GM19468 (cell line): ENCODE measurements at regions not wholly inside any gene's neighbourhood (a gene's known extent, or its start where the extent isn't known, plus 50 kb on each side); places are given as distances from the start of the nearest gene placed in this dataset.

ENCODE experiments used
- ATAC-seq: cut with Tn5 transposase; IDR thresholded peaks from one replicate; pipeline ENCODE4 v1.9.1; 2021; ENCODE audit warnings: mild to moderate bottlenecking, moderate library complexity, moderate number of reproducible peaks; ENCODE audit not compliant: unreplicated experiment; ENCODE audit errors: extremely low read depth

DNA sequence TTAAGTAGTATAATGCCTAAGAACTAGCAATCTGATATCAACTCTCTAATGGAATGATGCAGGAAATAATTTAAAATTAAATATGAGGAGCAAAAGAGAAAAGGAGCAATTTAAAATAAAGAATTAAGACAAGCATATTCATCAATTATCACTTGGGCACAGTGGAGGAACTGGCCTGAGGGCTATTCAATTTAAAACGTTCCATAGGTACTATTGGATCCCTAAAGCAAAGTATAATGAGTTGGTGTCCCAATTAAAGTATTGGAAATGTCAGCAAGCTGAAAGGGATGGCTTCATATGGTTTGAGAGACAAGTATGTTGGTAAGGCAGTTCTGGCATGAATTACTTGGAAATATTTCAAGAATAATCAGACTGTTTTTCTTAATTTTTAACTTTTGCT, 2064.1 kb upstream of the TENM3 start:
- ATAC-seq: no peak

DNA sequence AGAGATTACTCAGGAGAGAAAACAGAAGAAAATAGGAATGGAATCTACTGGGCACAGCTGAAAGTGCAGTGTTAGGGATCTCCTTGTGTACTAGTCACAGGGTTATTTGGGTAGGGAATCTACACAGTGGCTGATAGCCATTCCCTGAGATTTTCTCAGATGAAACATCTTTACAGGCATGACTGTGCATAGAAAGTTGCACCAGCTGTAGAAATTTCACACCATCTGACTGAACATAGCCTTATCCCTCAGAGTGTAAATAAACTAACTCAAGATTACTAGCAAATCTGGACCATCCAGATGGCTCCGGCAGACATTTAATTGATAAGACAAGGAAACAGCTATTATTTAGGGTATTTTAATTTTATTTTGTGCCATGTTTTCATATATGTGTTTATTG, 2053.5 kb upstream of the TENM3 start:
- ATAC-seq: no peak

DNA sequence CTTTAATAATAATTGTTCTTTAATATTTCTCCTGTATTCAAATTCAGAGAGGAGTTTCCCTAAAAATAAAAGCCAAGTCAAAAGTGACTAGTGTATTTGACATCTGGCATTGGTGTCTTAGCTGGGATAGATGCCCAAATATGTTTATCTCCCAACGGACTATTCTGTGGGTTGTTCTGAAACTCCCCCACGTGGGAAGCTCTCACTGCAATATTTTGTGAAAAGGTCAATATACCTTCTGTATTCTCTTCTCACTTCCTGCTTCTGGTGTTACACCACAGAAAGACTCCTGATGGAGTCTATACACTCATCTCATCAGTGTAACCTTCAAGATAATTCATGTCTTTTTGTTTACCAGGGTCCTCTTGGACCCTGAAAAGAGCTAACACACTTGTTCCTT, 2052.8 kb upstream of the TENM3 start:
- no peak for ATAC-seq

DNA sequence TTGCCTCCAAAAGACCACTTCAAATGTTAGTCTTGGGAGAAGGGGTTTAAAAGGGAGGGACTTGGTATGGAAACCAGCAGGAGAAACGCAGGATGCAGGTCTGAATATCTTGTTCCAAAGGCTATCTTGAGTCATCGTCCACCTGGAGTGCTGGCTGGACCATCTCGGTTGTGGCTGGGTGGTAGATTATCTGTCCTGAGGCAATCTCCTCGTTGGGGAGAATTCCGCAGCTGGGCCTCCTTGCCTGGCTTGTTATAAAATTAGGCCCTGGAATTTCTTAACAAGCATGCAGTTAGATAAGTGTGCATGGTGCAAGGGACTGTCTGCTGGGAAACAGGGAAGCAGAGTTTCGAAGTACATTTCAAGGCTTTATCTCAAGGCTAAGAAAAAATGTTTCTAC, 2045.7 kb upstream of the TENM3 start:
- ATAC-seq: no peak

DNA sequence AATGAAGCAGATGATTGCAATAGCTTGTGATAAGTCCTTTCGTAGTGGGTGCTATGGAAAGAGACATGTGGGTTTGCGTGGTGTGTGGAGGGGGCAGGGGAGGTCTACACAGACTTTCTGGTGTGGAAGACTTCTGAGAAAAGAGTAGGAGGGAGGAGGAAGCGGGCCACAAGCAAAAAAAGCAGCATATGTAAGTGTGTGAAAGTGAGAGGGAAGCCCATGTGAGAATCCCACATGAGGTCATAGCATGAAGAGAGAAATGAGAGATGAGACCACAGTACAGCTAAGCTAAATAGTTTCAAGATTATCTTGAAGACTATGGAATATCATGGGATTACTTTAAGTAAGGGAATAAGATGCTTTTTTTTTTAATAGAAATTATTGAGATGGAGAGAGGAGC, 2039.9 kb upstream of the TENM3 start:
- no peak for ATAC-seq

DNA sequence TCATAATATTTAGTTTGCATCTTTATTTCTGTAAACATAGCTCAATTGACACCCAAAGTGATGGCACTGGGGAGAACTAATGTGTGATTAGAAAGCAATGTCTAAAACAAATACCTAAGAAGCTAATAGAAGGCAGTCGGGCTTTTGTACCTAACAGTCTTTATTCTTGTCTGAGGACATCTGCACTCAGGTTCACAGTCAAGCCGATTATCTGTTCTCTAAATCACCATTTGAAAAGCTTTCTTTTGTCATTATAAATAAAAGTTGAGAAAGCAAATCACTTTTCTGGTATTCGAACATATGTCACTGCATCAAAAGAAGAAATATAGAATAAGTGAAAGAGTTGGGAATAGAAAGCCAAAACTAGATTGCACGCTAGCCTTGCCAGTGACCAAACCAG, 2037.9 kb upstream of the TENM3 start:
- ATAC-seq: no peak

DNA sequence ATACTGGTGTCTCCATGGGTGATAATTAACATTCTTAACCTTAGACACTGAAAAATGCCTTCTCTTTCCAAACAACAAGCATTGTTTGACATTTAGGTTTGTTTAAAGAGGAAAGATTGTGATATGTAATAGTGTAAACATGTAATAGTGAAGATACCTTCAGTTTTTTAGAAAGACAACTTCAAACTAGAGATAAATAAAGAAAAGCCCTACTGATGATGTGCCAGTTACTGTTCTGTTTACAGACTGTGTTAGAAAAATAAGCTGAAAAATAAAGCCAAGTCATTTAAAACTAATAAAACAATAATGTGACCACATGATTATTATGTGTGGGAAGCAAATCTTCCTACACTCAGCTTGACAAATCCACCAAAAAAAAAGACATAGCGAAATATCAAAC, 2035.3 kb upstream of the TENM3 start:
- ATAC-seq: no peak

DNA sequence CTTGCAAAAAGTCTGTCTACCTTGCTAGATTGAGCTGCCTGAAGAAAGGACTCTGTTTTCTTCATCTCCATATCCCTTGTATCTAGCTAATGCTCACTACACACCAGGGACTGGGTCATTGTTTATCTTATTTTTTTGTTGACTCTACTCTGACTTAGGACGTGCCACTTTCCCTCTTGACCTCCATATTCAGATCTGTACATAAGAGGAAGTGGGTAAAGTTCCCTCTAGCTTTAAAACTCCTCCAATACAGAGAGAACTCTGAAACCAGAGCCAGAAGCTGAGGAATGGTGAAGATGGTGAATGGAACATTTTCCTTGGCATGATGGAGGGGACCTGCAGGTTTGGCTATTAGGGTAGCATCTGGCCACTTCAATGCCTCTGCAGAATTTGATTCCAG, 2026.1 kb upstream of the TENM3 start:
- ATAC-seq: no peak

DNA sequence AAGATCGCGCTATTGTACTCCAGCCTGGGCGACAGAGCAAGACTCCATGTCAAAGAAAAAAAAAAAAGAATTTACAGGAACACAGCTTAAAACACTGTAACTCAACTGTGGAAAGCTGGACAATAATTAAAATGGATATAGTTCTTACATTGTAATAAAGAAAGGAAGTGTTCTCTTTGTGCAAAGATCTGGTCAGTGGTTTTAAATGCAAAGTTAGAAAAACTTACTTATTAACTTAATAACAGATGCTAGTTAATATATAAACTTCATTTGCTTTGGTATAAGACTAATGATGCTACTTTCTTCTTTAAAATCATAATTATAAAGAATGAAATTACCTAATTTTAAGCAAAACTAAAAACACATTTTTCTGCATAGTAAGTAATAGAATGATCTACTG, 2024.1 kb upstream of the TENM3 start:
- no peak for ATAC-seq

DNA sequence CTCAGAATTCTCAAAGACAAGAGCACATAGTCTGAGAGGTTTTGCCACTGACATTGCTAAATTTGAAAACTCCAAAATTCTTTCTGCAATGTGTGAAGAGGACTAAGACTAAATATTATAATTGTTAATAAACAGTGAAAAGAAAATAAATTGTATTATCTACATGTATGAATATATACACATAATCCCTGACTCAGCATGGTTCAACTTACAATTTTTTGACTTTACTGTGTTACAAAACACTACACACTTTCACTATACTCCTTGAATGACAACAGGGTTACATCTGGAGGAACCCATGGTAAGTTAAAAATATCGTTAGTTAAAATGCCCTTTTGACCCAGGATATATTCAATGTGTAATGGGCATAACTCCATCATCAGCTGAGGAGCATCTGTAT, 2017.2 kb upstream of the TENM3 start:
- ATAC-seq: no peak

DNA sequence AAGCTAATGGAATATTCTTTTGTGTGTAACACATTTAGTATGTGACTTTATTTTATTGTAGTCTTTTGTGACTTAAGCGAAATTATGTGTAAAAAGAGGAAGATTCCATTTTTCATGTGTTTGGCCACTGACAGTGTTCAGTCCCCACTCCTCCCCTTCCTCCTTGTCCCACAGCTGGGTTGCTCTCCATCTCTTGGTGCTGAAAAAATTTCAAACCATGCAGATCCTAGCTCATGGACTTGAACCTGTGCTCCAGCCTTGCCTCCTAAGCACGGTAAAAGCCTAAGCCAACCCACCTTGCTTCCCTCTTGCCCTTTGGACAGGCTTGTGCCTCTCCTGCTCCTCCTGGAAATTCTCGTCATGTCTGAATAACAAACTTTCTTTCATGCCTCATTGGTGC, 2008.5 kb upstream of the TENM3 start:
- no peak for ATAC-seq

DNA sequence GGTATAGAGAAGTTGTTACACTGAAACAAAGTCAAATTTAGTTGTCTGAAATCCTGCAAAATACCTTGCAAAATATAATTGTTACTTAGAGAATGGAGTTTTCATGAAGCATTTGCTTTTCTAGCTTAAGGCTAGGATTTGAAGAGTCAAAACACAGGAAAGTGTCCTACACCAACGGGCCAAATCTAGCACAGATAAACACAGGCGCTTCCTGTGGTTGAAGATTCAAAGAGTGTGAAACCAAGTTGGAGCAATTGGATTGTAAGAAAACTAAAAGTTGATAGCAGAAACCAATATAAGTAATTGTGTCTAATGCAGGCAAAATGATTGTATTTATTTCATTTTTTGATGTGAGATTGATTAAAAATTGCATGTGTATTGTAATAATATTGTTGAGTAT, 2002.5 kb upstream of the TENM3 start:
- ATAC-seq: no peak

DNA sequence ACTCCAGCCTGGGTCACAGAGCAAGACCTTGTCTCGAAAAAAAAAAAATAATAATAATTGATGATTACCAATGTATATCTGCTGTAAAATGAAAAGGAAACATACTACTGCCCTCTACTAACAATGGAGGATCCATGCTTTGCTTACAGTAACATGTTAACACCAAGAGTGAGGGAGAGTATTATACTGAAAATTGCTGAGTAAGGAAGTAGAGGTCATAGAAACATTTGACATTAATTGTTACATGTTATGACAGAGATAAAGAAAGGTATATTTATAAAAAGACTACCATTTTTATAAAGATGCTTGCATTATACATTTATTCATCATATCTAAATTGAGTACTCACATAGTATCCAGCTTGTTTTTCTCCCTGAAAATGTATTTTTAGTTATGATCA, 1989.8 kb upstream of the TENM3 start:
- no peak for ATAC-seq

DNA sequence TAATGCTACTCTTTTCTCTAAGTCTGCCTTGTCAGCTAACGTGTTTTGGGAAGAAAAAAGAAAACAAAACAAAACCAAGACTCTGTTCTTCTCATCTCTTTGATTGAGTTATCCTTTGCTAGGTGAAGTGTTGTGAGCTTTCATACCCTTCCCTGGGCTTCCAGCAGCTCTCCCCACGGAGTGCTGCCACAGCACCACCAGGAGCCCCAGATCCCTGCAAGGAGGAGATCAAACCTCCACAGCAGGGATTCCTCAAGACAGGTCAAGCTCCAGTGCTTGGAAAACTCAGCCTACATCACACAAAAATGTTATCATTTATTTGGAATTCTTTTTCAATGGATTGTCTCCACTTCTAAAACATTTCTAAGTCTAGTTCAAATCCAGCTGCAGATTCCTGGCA, 1981.9 kb upstream of the TENM3 start:
- no peak for ATAC-seq

DNA sequence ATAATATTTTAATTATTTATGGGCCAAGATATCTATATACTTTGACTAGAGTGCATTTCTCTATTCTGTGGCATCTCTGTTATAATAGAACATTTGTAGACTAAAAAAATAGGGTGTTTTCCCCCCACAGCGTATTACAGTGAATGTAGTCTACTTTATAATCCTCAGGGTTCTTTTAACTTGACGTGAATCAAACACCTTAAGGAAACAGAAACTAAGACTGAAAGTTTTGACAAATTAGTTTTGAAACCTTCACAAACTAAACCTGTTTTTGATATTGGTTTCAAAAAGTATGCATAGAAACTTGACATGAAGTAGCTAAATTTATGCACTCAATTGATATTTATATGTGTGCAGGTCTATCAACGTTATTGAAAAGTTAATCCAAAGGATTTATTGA, 1963.1 kb upstream of the TENM3 start:
- no peak for ATAC-seq

DNA sequence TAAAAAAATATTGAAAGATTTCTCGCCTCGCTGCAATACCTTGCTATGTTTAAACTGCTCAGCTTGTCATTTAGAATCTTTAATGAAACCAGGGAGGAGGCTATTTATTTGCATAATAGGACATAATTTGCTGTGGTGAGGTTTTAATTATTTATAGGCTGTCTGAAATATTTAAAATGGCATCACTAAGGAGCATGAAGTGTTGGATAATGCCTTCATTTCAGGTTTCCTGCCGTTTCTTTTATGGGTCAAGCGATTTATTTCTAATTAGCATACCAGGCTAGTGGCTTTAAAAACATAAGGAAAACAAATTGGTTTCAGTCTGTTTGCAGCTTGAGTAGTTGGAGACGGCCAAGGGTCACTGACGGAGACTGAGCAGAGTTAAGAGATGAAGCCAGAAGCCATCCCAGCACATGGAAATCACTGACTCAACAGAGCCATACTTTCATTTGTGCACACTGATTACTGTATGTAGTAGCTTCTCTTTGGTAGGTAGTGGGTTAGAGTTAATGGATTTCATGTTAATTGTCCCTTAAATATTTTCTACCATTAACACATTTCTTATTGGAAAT, 1962.4 kb upstream of the TENM3 start:
- ATAC-seq: no peak

DNA sequence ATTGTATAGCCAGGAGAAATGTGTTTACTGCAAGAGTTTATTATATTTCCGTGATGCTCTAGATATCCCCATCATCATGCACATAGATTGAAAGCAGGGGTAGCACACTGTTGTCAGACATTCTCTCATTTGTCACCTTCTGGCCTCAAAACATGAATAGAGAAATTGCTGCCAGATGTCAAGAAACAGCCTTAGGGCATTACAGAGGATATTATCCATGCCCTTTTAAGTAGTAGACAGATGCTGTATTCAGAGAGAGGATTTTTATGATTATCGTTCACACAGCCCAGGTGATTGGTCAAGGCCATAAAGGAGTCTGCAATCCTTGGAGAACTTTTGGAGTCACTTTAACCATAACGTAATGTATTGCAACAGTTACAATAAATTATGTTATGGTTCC, 1961.5 kb upstream of the TENM3 start:
- no peak for ATAC-seq

DNA sequence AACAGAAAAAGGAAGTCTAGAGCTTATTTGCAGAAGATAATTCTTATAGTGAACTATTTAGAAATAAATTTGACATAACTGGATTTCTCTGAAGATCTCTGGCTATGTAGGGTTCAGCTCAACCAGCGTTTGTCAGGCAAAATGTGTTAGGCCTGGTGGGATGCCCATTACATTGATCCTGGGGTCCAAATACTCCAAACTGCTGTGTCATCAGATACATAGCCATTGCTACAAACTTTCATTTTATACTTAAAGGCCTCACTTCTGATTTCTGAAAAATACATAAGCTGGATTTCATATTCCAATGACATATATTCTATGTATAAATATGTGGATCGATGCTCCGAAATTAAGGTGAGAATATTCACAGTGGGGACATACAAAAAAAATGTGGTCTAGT, 1958.9 kb upstream of the TENM3 start:
- ATAC-seq: no peak

DNA sequence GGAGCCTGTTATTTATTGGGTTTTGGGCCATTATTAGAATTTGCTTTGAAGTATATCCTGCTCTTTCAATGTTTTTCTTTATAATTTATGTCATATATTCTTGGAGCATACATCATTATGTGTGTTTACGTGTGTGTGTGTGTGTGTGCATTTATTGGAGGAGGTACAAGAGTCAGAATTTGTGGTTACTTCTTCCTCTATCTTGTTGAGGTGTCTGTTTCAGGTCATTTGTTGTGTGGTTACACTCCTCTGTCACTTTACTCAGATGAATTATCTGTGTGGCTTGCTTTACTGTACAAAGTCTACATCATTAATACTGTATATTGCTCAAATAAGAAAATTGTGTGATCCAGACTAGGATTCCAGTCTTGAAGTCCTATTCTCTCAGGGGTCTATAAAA, 1957.4 kb upstream of the TENM3 start:
- no peak for ATAC-seq

DNA sequence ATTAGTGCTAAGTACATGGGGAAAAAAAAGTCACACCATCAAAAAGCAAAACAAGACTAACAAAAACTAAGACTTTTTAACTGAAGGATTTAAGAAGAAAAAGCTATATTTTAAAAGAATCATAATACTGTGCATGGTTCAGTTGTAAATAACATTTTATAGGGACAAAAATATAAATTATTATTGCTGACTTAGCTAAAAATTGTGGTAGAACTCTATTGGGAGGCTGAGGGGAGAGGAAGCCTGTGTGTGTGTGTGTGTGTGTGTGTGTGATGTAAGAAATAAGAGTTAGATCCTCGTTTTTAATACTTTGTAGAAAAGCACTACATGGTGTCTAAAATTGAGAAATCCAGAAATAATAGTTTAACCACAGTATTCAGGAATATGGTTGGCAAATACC, 1950.9 kb upstream of the TENM3 start:
- no peak for ATAC-seq

DNA sequence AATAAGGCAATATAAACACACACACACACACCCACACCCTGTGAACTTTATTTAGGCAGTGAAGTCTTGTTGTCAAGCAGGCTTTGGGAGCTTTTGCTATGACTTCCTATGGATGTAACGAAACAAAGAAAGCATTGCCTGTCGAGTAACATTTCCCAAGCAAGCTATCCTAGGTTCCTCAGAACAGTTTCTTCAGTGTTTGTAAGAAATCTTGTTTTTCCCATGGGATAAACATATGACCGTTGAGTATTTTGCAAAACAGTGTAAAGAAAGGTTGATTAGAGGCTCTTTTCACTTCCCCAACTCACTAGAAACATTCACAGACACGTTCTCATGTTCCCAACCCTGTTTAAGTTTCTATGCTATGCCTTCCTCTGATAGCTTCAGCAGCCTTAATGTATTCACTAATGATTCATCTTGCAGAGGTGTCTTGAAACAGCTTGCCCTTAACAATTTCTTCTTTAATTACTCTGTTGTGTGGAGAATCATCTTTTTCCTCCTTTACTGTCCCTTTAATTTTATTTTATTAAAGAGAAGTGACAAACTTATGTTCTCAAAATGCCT, 1947.1 kb upstream of the TENM3 start:
- ATAC-seq: no peak

DNA sequence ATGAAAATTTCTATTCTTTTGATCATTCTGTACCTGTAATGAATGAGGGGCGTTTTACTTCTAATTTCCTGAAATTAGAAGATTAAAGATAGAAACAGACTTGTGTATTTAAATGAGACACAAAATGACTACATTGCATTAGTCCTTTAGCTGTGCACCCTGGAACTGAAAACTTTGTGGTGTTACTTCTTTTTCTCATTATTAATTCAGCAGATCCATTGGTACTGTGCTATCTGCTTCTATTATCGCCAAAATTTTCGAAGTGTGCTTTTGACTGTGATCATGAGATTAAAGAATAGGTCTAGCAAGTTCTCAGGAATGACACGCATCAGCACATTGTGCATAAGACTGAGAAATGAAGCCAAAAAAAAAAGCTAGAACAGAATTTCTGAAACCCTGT, 1938.9 kb upstream of the TENM3 start:
- ATAC-seq: no peak

DNA sequence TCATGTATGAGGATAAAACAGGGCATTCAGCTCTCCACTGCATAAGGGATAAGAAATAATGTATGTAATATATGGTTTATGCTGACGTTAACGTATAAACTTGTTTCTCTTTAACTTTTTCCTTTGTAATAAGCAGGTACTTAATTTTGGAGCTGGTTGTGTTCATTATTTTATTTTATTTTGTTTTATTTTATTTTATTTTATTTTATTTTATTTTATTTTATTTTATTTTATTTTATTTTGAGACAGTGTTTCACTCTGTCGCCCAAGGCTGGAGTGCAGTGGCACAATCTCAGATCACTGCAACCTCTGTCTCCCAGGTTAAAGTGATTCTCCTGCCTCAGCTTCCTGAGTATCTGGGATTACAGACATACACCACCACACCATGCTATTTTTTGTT, 1932.6 kb upstream of the TENM3 start:
- ATAC-seq: no peak
